ENCODE measurements at regions not wholly inside any gene's neighbourhood (a gene's known extent, or its start where the extent isn't known, plus 50 kb on each side); places are given as distances from the start of the nearest gene placed in this dataset.
"Not testable (repeated sequence)": the region's sequence is repeated elsewhere in the genome, so short reads cannot be mapped to it uniquely, and the experiment has no call there.

DNA sequence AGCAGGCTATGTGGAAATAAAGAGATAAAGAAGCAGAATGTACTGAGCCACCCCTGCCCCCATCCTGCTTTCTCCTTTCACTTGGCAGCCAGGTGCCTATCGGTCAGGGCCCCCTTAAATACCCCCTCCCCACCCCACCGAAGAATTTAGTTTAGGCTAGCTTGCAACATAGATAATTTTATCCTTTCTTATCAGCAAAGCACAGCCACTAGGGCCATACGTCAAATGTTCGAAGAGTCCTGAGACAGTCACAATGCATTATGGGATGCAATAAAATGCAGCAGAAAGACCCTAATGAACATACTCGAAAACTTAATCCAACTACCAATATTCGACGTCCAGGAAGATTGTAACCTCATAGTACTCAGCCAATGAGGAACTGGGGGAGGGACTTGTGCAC, 71.4 kb downstream of the ZNF195 start:
- not testable (repeated sequence) for H3K56ac ChIP-seq (ENCODE audit: insufficient read length, low read depth, low read length); H3K18ac ChIP-seq (ENCODE audit: insufficient read length, low read depth, low read length); H3K14ac ChIP-seq (ENCODE audit: insufficient read depth, low read length); H2BK20ac ChIP-seq (ENCODE audit: low read depth, low read length, poor library complexity, severe bottlenecking); H4K91ac ChIP-seq (ENCODE audit: insufficient read length, low read depth, low read length); H2BK5ac ChIP-seq (ENCODE audit: insufficient read length, low read length); H2BK120ac ChIP-seq (ENCODE audit: low read depth, low read length, poor library complexity, severe bottlenecking); H3K79me2 ChIP-seq (ENCODE audit: insufficient read depth, low read length); H3K9me3 Mint-ChIP-seq; H3K27ac ChIP-seq (ENCODE audit: insufficient read length, low read depth, low read length); H2AK5ac ChIP-seq (ENCODE audit: insufficient read length, low read length); DNase-seq; H3K79me1 ChIP-seq (ENCODE audit: insufficient read depth, low read depth, low read length, poor library complexity, severe bottlenecking); H2BK12ac ChIP-seq (ENCODE audit: insufficient read length, low read depth, low read length); H3K9me3 ChIP-seq (ENCODE audit: control insufficient read depth, low read depth, low read length); H3K27me3 ChIP-seq (ENCODE audit: insufficient read depth, low read length); H3K9ac ChIP-seq (ENCODE audit: extremely low read depth, insufficient read length, low read length); H2AFZ ChIP-seq (ENCODE audit: low read length); H3K4me3 Mint-ChIP-seq; H4K8ac ChIP-seq (replicated peaks; ENCODE audit: insufficient read length, low read depth, low read length); H2BK15ac ChIP-seq (ENCODE audit: low read depth, low read length); H3K4me1 ChIP-seq (ENCODE audit: insufficient read depth, low read length); H3K23me2 ChIP-seq (ENCODE audit: insufficient read length, low read depth, low read length, poor library complexity, severe bottlenecking); H3K36me3 Mint-ChIP-seq (ENCODE audit: insufficient read depth in 1 of 3, low read depth in 3 of 3); H3K4me1 Mint-ChIP-seq; H4K5ac ChIP-seq (ENCODE audit: insufficient read length, low read depth, low read length); H4K20me1 ChIP-seq (ENCODE audit: control insufficient read depth, insufficient read depth, insufficient read length); H3T11ph ChIP-seq (ENCODE audit: low read length); H3K27ac Mint-ChIP-seq; H3K4ac ChIP-seq (ENCODE audit: low read depth, low read length); H3K27me3 Mint-ChIP-seq (ENCODE audit: low read depth); H3K4me2 ChIP-seq (ENCODE audit: insufficient read depth, insufficient read length, low read length); H3K23ac ChIP-seq (ENCODE audit: insufficient read length, low read depth, low read length)
- WGBS (ENCODE audit: extremely low coverage, insufficient read length, low lambda C conversion rate), result no CpG with 5 or more reads among the region's 7 CpGs

DNA sequence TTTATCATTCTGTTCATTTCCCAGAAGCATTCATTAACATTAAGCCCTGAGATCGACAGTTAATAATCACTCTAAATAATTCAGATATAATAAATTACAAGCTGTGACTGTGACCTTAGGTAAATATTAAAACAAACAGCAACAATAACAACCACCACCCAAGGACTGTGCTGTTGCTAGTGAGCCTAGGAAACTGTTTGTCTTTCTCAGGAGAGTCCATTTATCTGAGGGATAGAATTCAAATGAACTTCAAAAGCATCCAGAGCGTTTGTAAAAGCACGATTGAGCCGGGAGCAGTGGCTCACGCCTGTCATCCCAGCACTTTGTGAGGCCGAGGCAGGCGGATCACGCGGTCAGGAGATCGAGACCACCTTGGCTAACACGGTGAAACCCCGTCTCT, 68.8 kb upstream of the MRGPRE start:
- H2BK120ac ChIP-seq (ENCODE audit: low read depth, low read length, poor library complexity, severe bottlenecking); H3K27ac Mint-ChIP-seq; H3K79me2 ChIP-seq (ENCODE audit: insufficient read depth, low read length); H2BK15ac ChIP-seq (ENCODE audit: low read depth, low read length); H3K56ac ChIP-seq (ENCODE audit: insufficient read length, low read depth, low read length); H3K14ac ChIP-seq (ENCODE audit: insufficient read depth, low read length); H3K9me3 Mint-ChIP-seq; H4K8ac ChIP-seq (replicated peaks; ENCODE audit: insufficient read length, low read depth, low read length); H3K27me3 Mint-ChIP-seq (ENCODE audit: low read depth); H3K4me2 ChIP-seq (ENCODE audit: insufficient read depth, insufficient read length, low read length); H3K23ac ChIP-seq (ENCODE audit: insufficient read length, low read depth, low read length); H3K4me1 ChIP-seq (ENCODE audit: insufficient read depth, low read length); H3K9me3 ChIP-seq (ENCODE audit: control insufficient read depth, low read depth, low read length); H3K4me3 Mint-ChIP-seq; H3K18ac ChIP-seq (ENCODE audit: insufficient read length, low read depth, low read length); H2AK5ac ChIP-seq (ENCODE audit: insufficient read length, low read length); H3K27ac ChIP-seq (ENCODE audit: insufficient read length, low read depth, low read length); H2BK20ac ChIP-seq (ENCODE audit: low read depth, low read length, poor library complexity, severe bottlenecking); H4K5ac ChIP-seq (ENCODE audit: insufficient read length, low read depth, low read length); H3K23me2 ChIP-seq (ENCODE audit: insufficient read length, low read depth, low read length, poor library complexity, severe bottlenecking); H3K36me3 Mint-ChIP-seq (ENCODE audit: insufficient read depth in 1 of 3, low read depth in 3 of 3); H3K27me3 ChIP-seq (ENCODE audit: insufficient read depth, low read length); H3K9ac ChIP-seq (ENCODE audit: extremely low read depth, insufficient read length, low read length); H3K79me1 ChIP-seq (ENCODE audit: insufficient read depth, low read depth, low read length, poor library complexity, severe bottlenecking); H3K4me1 Mint-ChIP-seq; H4K20me1 ChIP-seq (ENCODE audit: control insufficient read depth, insufficient read depth, insufficient read length); H2AFZ ChIP-seq (ENCODE audit: low read length); H3T11ph ChIP-seq (ENCODE audit: low read length); H4K91ac ChIP-seq (ENCODE audit: insufficient read length, low read depth, low read length); DNase-seq; H2BK5ac ChIP-seq (ENCODE audit: insufficient read length, low read length); H3K4ac ChIP-seq (ENCODE audit: low read depth, low read length); H2BK12ac ChIP-seq (ENCODE audit: insufficient read length, low read depth, low read length): not testable (repeated sequence)
- WGBS (ENCODE audit: extremely low coverage, insufficient read length, low lambda C conversion rate), result no CpG with 5 or more reads among the region's 12 CpGs

DNA sequence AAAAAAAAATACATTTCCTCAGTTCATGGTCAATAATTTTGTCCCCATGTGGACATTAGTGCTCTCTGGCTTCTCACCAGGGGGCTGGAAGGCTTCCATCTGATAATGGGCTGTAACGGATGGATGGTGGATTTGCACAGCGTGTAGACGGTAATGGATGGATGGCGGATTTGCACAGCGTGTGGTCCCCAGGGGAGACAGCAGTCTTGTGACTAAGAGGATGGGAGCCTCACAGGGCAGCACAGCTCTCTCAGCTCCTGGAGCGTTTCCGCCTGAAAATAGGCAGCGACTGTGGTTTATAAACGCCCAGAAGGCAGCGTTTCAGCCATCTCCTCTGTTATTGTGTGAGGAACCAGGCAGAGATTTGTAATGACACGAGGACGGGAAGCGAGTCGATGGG, 68.4 kb upstream of the MRGPRE start:
- not testable (repeated sequence) for H3K27ac Mint-ChIP-seq; H3K4me1 Mint-ChIP-seq; DNase-seq; H3K27ac ChIP-seq (ENCODE audit: insufficient read length, low read depth, low read length); H3K27me3 ChIP-seq (ENCODE audit: insufficient read depth, low read length); H2AFZ ChIP-seq (ENCODE audit: low read length); H2BK15ac ChIP-seq (ENCODE audit: low read depth, low read length); H3K9me3 ChIP-seq (ENCODE audit: control insufficient read depth, low read depth, low read length); H3K27me3 Mint-ChIP-seq (ENCODE audit: low read depth); H3K36me3 Mint-ChIP-seq (ENCODE audit: insufficient read depth in 1 of 3, low read depth in 3 of 3); H4K20me1 ChIP-seq (ENCODE audit: control insufficient read depth, insufficient read depth, insufficient read length); H3K9me3 Mint-ChIP-seq; H3K9ac ChIP-seq (ENCODE audit: extremely low read depth, insufficient read length, low read length); H3K23me2 ChIP-seq (ENCODE audit: insufficient read length, low read depth, low read length, poor library complexity, severe bottlenecking); H2BK120ac ChIP-seq (ENCODE audit: low read depth, low read length, poor library complexity, severe bottlenecking); H3K4me2 ChIP-seq (ENCODE audit: insufficient read depth, insufficient read length, low read length); H3K14ac ChIP-seq (ENCODE audit: insufficient read depth, low read length); H3T11ph ChIP-seq (ENCODE audit: low read length); H3K79me2 ChIP-seq (ENCODE audit: insufficient read depth, low read length); H2BK12ac ChIP-seq (ENCODE audit: insufficient read length, low read depth, low read length); H4K91ac ChIP-seq (ENCODE audit: insufficient read length, low read depth, low read length); H3K18ac ChIP-seq (ENCODE audit: insufficient read length, low read depth, low read length); H3K56ac ChIP-seq (ENCODE audit: insufficient read length, low read depth, low read length); H3K23ac ChIP-seq (ENCODE audit: insufficient read length, low read depth, low read length); H3K4me1 ChIP-seq (ENCODE audit: insufficient read depth, low read length); H3K4me3 Mint-ChIP-seq; H2BK20ac ChIP-seq (ENCODE audit: low read depth, low read length, poor library complexity, severe bottlenecking); H2AK5ac ChIP-seq (ENCODE audit: insufficient read length, low read length); H4K5ac ChIP-seq (ENCODE audit: insufficient read length, low read depth, low read length); H3K79me1 ChIP-seq (ENCODE audit: insufficient read depth, low read depth, low read length, poor library complexity, severe bottlenecking); H4K8ac ChIP-seq (replicated peaks; ENCODE audit: insufficient read length, low read depth, low read length); H3K4ac ChIP-seq (ENCODE audit: low read depth, low read length); H2BK5ac ChIP-seq (ENCODE audit: insufficient read length, low read length)
- no CpG with 5 or more reads among the region's 14 CpGs for WGBS (ENCODE audit: extremely low coverage, insufficient read length, low lambda C conversion rate)
